Stimulated activated naive CD4-positive, alpha-beta T cell (primary cell): ENCODE measurements at regions not wholly inside any gene's neighbourhood (a gene's known extent, or its start where the extent isn't known, plus 50 kb on each side); places are given as distances from the start of the nearest gene placed in this dataset.

Source experiments
- DNase-seq, 6 experiments: peaks; one replicate each; lab custom pipeline; 2025; lab: John Stamatoyannopoulos, UW

- no peak for DNase-seq
Measured at GRCh38 chr16:86998196-86999001, 318.8 kb downstream of the C16orf95 start.

GRCh38 chr16:87000001-87000400 is 317.2 kb downstream of the C16orf95 start:
- no peak for DNase-seq

GRCh38 chr16:87002717-87003413 is 314.3 kb downstream of the C16orf95 start:
- DNase-seq, result no peak

GRCh38 chr16:87003414-87003755 is 313.8 kb downstream of the C16orf95 start:
- DNase-seq, result no peak

- no peak for DNase-seq
Measured at GRCh38 chr16:87006021-87006420, 311.2 kb downstream of the C16orf95 start.

- DNase-seq, result no peak
Measured at GRCh38 chr16:87006789-87007745, 310.1 kb downstream of the C16orf95 start.

- DNase-seq, result no peak
Measured at GRCh38 chr16:87007907-87008306, 309.3 kb downstream of the C16orf95 start.

GRCh38 chr16:87008664-87009063 is 308.5 kb downstream of the C16orf95 start:
- no peak for DNase-seq

GRCh38 chr16:87012954-87013938 is 303.9 kb downstream of the C16orf95 start:
- no peak for DNase-seq

- no peak for DNase-seq
Measured at GRCh38 chr16:87014112-87014511, 303.1 kb downstream of the C16orf95 start.

- DNase-seq, result no peak
Measured at GRCh38 chr16:87015021-87015420, 302.2 kb downstream of the C16orf95 start.

GRCh38 chr16:87016046-87017035 is 300.9 kb downstream of the C16orf95 start:
- no peak for DNase-seq

- DNase-seq, result no peak
Measured at GRCh38 chr16:87017371-87018012, 299.7 kb downstream of the C16orf95 start.

GRCh38 chr16:87025676-87026075 is 291.5 kb downstream of the C16orf95 start:
- no peak for DNase-seq

- DNase-seq, result no peak
Measured at GRCh38 chr16:87027056-87027616, 290.1 kb downstream of the C16orf95 start.

GRCh38 chr16:87028481-87029320 is 288.5 kb downstream of the C16orf95 start:
- DNase-seq, result no peak

GRCh38 chr16:87032554-87032953 is 284.6 kb downstream of the C16orf95 start:
- no peak for DNase-seq

- DNase-seq, result no peak
Measured at GRCh38 chr16:87033021-87033471, 284.1 kb downstream of the C16orf95 start.
